GM12891 (cell line): ENCODE measurements at regions not wholly inside any gene's neighbourhood (a gene's known extent, or its start where the extent isn't known, plus 50 kb on each side); places are given as distances from the start of the nearest gene placed in this dataset.

Experiments
- PAX5 ChIP-seq: IDR thresholded peaks from 2 replicates; pipeline ENCODE4 v1.6.1; 2011; ENCODE audit warnings: low read length, moderate library complexity, mild to moderate bottlenecking; ENCODE audit not compliant: insufficient read depth, severe bottlenecking
- POLR2A ChIP-seq: IDR thresholded peaks from 2 replicates; pipeline ENCODE4 v1.6.1; 2011; ENCODE audit warnings: low read depth, low read length, control low read depth
- POLR2AphosphoS5 ChIP-seq: IDR thresholded peaks from 2 replicates; pipeline ENCODE4 v1.6.1; 2011; ENCODE audit warnings: low read depth, low read length, control low read depth
- TAF1 ChIP-seq: IDR thresholded peaks from 2 replicates; pipeline ENCODE4 v1.6.1; 2011; ENCODE audit warnings: low read depth, low read length, control low read depth

DNA sequence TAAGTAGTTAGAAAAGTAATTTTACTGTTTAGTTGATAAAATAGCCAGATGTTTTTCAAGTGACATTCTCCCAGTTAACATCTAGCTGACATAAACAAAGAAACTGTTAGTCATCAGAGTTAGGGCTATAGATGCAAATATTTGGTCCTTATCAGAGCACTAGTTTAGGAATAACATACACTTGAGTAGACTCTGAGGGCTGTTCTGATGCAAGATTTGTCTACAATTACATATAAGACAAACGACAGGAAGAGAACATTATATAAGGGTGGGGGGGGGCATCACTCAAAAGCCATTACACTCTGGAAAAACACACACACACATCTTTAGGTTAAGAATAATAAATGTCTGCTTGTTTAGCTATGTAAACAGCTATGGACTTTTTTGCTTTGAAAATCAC lies 554.4 kb upstream of the LRRTM1 start:
- TF ChIP-seq POLR2A: no peak
- no peak for TF ChIP-seq POLR2AphosphoS5
- TF ChIP-seq TAF1: no peak
- no peak for TF ChIP-seq PAX5
